Neural cell (in vitro differentiated cells): ENCODE measurements at regions not wholly inside any gene's neighbourhood (a gene's known extent, or its start where the extent isn't known, plus 50 kb on each side); places are given as distances from the start of the nearest gene placed in this dataset.
A peak's percentile ranks its signal among the peaks of the same experiment; 100 is the strongest.

Experiments
- H2AFZ ChIP-seq: fragments of 200-600, 300-800 bp; sonication (generic), shearing (Covaris generic); 2 replicates; pipeline ENCODE4 v1.6.0; 2014; ENCODE audit warnings: low read depth, mild to moderate bottlenecking, antibody characterized with exemption, low read length, moderate library complexity
- H3F3A ChIP-seq: fragments of 200-600 bp; shearing (Covaris generic); 2 replicates; pipeline ENCODE4 v1.6.1; 2016; ENCODE audit warnings: mild to moderate bottlenecking, moderate library complexity, mixed read lengths, antibody characterized with exemption, low read length; ENCODE audit not compliant: insufficient read depth, poor library complexity, severe bottlenecking
- H3K27ac ChIP-seq: fragments of 200-600, 300-800 bp; sonication (generic), shearing (Covaris generic); 2 replicates; pipeline ENCODE4 v1.5.1; 2014; ENCODE audit warnings: mild to moderate bottlenecking, low read length, moderate library complexity
- H3K27me3 ChIP-seq: fragments of 300-800, 200-600 bp; sonication (generic), shearing (Covaris generic); 2 replicates; pipeline ENCODE4 v1.6.0; 2014; ENCODE audit warnings: mild to moderate bottlenecking, low read depth, low read length, moderate library complexity; ENCODE audit not compliant: insufficient read depth
- H3K36me3 ChIP-seq: fragments of 300-800, 200-600 bp; sonication (generic), shearing (Covaris generic); 2 replicates; pipeline ENCODE4 v1.5.1; 2014; ENCODE audit warnings: mild to moderate bottlenecking, antibody characterized with exemption, low read length, moderate library complexity; ENCODE audit not compliant: insufficient read depth
- H3K4me2 ChIP-seq: fragments of 300-800, 200-600 bp; sonication (generic), shearing (Covaris generic); 2 replicates; pipeline ENCODE4 v1.6.0; 2014; ENCODE audit warnings: mild to moderate bottlenecking, low read length
- H3K4me3 ChIP-seq: fragments of 300-800, 200-600 bp; sonication (generic), shearing (Covaris generic); 2 replicates; pipeline ENCODE4 v1.5.1; 2014; ENCODE audit warnings: mild to moderate bottlenecking, low read length, moderate library complexity
- H3K79me2 ChIP-seq: fragments of 200-600 bp; shearing (Covaris generic); replicated peaks from 2 replicates; pipeline ENCODE4 v1.6.0; 2014; ENCODE audit warnings: mild to moderate bottlenecking, low read length, moderate library complexity; ENCODE audit not compliant: insufficient read depth
- H3K9ac ChIP-seq: fragments of 300-800, 200-600 bp; sonication (generic), shearing (Covaris generic); 2 replicates; pipeline ENCODE4 v1.6.1; 2016; ENCODE audit warnings: mild to moderate bottlenecking, low read length, mixed read lengths
- H3K9me2 ChIP-seq: fragments of 200-600 bp; shearing (Covaris generic); 2 replicates; pipeline ENCODE4 v1.6.1; 2016; ENCODE audit warnings: mild to moderate bottlenecking, low read length, mixed read lengths; ENCODE audit not compliant: insufficient read depth
- H3K9me3 ChIP-seq: fragments of 200-600, 300-800 bp; sonication (generic), shearing (Covaris generic); 2 replicates; pipeline ENCODE4 v1.6.1; 2016; ENCODE audit warnings: mild to moderate bottlenecking, mixed run types, low read length, moderate library complexity, mixed read lengths
- H4K20me1 ChIP-seq: fragments of 200-600 bp; shearing (Covaris generic); 2 replicates; pipeline ENCODE4 v1.6.1; 2016; ENCODE audit warnings: mild to moderate bottlenecking, mixed run types; ENCODE audit not compliant: insufficient read depth
- CTCF ChIP-seq: fragments of 450-650 bp; IDR thresholded peaks from 2 replicates; pipeline ENCODE4 v1.5.1; 2014; ENCODE audit warnings: antibody characterized with exemption, mild to moderate bottlenecking, moderate library complexity; ENCODE audit not compliant: poor library complexity, severe bottlenecking
- EP300 ChIP-seq: fragments of 450-650 bp; conservative IDR thresholded peaks from 2 replicates; pipeline ENCODE4 v1.6.1; 2014; ENCODE audit warnings: antibody characterized with exemption, mild to moderate bottlenecking, moderate library complexity; ENCODE audit not compliant: poor library complexity, severe bottlenecking
- EZH2 ChIP-seq: fragments of 200-600, 300-800 bp; shearing (Covaris generic), sonication (generic); IDR thresholded peaks from 2 replicates; pipeline ENCODE4 v1.6.1; 2014; ENCODE audit warnings: antibody characterized with exemption, low read length, borderline replicate concordance, mild to moderate bottlenecking; ENCODE audit not compliant: insufficient read depth, poor library complexity, severe bottlenecking
- MXI1 ChIP-seq: fragments of 450-650 bp; conservative IDR thresholded peaks from 2 replicates; pipeline ENCODE4 v1.6.1; 2014; ENCODE audit warnings: antibody characterized with exemption, mild to moderate bottlenecking; ENCODE audit not compliant: poor library complexity, severe bottlenecking
- POLR2AphosphoS5 ChIP-seq: IDR thresholded peaks from 2 replicates; pipeline ENCODE4 v1.6.1; 2012
- RAD21 ChIP-seq: fragments of 450-650 bp; conservative IDR thresholded peaks from 2 replicates; pipeline ENCODE4 v1.6.1; 2014; ENCODE audit warnings: antibody characterized with exemption, mild to moderate bottlenecking, moderate library complexity
- REST ChIP-seq: IDR thresholded peaks from 2 replicates; pipeline ENCODE4 v1.6.1; 2012; ENCODE audit warnings: borderline replicate concordance
- SMC3 ChIP-seq: fragments of 450-650 bp; conservative IDR thresholded peaks from 2 replicates; pipeline ENCODE4 v1.6.1; 2014; ENCODE audit warnings: antibody characterized with exemption, mild to moderate bottlenecking, moderate library complexity; ENCODE audit not compliant: poor library complexity
- TAF1 ChIP-seq: IDR thresholded peaks from 2 replicates; pipeline ENCODE4 v1.6.1; 2012; ENCODE audit warnings: low read depth

DNA sequence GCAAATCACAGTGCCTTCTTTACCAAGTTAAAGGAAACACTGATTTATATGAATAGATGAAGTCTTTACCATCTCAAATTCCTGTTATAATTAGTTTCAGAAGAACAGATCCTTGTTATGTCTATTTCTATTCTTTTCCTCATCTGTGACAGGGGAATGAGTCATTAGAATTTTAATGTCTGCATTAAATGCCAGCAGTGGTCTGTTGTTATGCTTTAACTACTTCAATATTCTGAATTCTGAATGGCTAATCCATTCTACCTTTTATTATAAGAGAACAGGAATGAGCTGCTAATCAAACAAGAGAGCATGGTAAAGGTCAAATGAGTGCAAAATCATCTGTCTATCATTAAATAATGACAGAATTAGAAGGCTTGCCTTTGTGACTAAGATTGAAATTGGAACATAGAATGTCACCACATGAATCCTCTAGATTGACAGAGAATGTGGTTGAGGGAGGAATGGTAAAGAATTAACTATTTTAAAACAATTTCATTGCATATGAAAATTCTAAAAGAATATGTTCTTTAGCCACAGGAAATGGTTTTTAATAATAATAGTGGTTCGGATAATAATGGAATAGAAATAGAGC, 935.5 kb downstream of the ADGRL3 start:
- peak overlapping the region; percentile 19 for H3K4me2 ChIP-seq
- peak overlapping the region; percentile 73 for H3K27ac ChIP-seq
- TF ChIP-seq EP300 = peak; percentile 94
- no peak for TF ChIP-seq MXI1
- peak; percentile 70 for TF ChIP-seq POLR2AphosphoS5
- no peaks in the 10 kb centered on the region for H3K9me3 ChIP-seq
- H3K27me3 ChIP-seq = no peaks in the 10 kb centered on the region
- no peaks in the 10 kb centered on the region for H3F3A ChIP-seq
- no peak overlapping the region for H2AFZ ChIP-seq
- H4K20me1 ChIP-seq = no peaks in the 10 kb centered on the region
- no peaks in the 10 kb centered on the region for H3K9me2 ChIP-seq
- H3K36me3 ChIP-seq = no peaks in the 10 kb centered on the region
- no peak overlapping the region for H3K9ac ChIP-seq
- H3K4me3 ChIP-seq = peak overlapping the region; percentile 25
- H3K79me2 ChIP-seq = no peaks in the 10 kb centered on the region

DNA sequence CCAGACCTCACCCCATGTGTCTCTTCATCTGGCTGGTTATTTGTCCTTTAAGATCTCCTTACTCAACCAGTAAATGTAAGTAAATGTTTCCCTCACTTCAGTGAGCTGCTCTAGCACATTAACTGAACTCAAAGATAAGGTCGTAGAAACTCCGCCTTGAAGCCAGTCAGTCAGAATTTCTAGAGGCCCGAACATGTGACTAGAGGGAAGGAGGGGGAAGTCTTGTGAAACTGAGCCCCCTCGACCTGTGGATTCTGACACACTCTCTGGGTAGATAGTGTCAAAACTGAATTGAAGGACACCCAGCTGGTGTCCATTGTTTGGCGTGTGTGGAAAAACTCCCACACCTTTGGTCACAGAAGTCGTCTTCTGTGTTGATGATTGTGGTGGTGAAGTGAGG, 933.9 kb downstream of the ADGRL3 start:
- Histone ChIP-seq H3K27ac (no peak overlapping the region), H2AFZ (no peak overlapping the region), H3K9ac (no peak overlapping the region), H3K79me2 (no peaks in the 10 kb centered on the region), H3F3A (no peaks in the 10 kb centered on the region), H3K4me3 (no peak overlapping the region), H3K36me3 (no peaks in the 10 kb centered on the region), H3K27me3 (no peaks in the 10 kb centered on the region), H3K4me2 (no peak overlapping the region), H3K9me2 (no peaks in the 10 kb centered on the region), H3K9me3 (no peaks in the 10 kb centered on the region), H4K20me1 (no peaks in the 10 kb centered on the region)
- no peak for TF ChIP-seq POLR2AphosphoS5
- no peak for TF ChIP-seq SMC3
- TF ChIP-seq EZH2 = no peak
- TF ChIP-seq MXI1 = no peak
- TF ChIP-seq CTCF = no peak

- no peak overlapping the region for H3K9ac ChIP-seq
- no peaks in the 10 kb centered on the region for H3F3A ChIP-seq
- no peak for TF ChIP-seq MXI1
- TF ChIP-seq POLR2AphosphoS5 = no peak
- no peak for TF ChIP-seq SMC3
- TF ChIP-seq CTCF = no peak
- no peak for TF ChIP-seq EZH2
- TF ChIP-seq RAD21 = no peak
- no peak for TF ChIP-seq EP300
- TF ChIP-seq REST = no peak
- TF ChIP-seq TAF1 = no peak
- H3K79me2 ChIP-seq = no peaks in the 10 kb centered on the region
- H3K4me2 ChIP-seq = no peak overlapping the region
- H3K27ac ChIP-seq = no peak overlapping the region
- no peaks in the 10 kb centered on the region for H4K20me1 ChIP-seq
- H3K36me3 ChIP-seq = no peaks in the 10 kb centered on the region
- H3K9me3 ChIP-seq = no peaks in the 10 kb centered on the region
- H3K9me2 ChIP-seq = no peaks in the 10 kb centered on the region
- H3K27me3 ChIP-seq = no peaks in the 10 kb centered on the region
- H3K4me3 ChIP-seq = no peak overlapping the region
- H2AFZ ChIP-seq = no peak overlapping the region
Observed at GRCh38 chr4:62133101-62133897, 933.2 kb downstream of the ADGRL3 start.
